ENCODE measurements at regions not wholly inside any gene's neighbourhood (a gene's known extent, or its start where the extent isn't known, plus 50 kb on each side); places are given as distances from the start of the nearest gene placed in this dataset.

DNA sequence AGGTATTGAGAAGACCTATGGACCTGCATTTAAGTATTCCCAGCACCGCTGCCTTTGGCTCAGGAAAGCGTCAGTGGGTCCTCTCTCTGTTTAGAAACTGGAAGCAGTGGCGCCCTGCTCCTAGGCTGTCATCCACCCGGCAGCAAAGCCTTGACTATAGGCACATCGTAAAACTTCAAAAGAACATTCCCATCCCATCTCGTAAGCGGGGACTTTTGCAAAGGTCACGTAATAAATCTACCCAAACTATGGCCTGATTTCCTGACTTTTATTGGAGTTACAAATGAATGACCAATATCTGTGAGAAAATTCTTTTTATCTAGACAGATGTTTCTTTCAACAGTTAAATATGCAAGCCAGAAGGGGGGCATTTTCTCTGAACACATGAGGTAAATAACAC, 115.8 kb upstream of the TCERG1L start:
- no peak overlapping the region for H3K4me3 ChIP-seq (ENCODE audit: low read length)
- H3K4me1 ChIP-seq (ENCODE audit: control insufficient read depth, low read length): no peaks in the 10 kb centered on the region
- H3K4me2 ChIP-seq (ENCODE audit: low read length): no peak overlapping the region
- TF ChIP-seq, protein P1, sequence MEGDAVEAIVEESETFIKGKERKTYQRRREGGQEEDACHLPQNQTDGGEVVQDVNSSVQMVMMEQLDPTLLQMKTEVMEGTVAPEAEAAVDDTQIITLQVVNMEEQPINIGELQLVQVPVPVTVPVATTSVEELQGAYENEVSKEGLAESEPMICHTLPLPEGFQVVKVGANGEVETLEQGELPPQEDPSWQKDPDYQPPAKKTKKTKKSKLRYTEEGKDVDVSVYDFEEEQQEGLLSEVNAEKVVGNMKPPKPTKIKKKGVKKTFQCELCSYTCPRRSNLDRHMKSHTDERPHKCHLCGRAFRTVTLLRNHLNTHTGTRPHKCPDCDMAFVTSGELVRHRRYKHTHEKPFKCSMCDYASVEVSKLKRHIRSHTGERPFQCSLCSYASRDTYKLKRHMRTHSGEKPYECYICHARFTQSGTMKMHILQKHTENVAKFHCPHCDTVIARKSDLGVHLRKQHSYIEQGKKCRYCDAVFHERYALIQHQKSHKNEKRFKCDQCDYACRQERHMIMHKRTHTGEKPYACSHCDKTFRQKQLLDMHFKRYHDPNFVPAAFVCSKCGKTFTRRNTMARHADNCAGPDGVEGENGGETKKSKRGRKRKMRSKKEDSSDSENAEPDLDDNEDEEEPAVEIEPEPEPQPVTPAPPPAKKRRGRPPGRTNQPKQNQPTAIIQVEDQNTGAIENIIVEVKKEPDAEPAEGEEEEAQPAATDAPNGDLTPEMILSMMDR (IDR thresholded peaks at IDR 0.05; ENCODE audit: low read depth, low read length, poor library complexity, severe bottlenecking): no peak
- TF ChIP-seq EZH2phosphoT487 (IDR thresholded peaks at IDR 0.05; ENCODE audit: borderline replicate concordance, low read length): no peak
- H3K27ac ChIP-seq (ENCODE audit: low read depth, low read length): no peak overlapping the region
- H4K20me1 ChIP-seq (ENCODE audit: control insufficient read depth, insufficient read depth, low read depth, low read length): no peaks in the 10 kb centered on the region
- no peaks in the 10 kb centered on the region for H3K9me3 ChIP-seq (ENCODE audit: control insufficient read depth, insufficient read depth, low read length)
- H3K27me3 ChIP-seq (ENCODE audit: control insufficient read depth, low read length): no peaks in the 10 kb centered on the region
- no peaks in the 10 kb centered on the region for H3K9me2 ChIP-seq (replicated peaks; ENCODE audit: control insufficient read depth, low read length)
- no peaks in the 10 kb centered on the region for H3K79me2 ChIP-seq (ENCODE audit: control insufficient read depth, low read length)
- H3K36me3 ChIP-seq (ENCODE audit: control insufficient read depth, low read length): no peaks in the 10 kb centered on the region
- H3F3A ChIP-seq (ENCODE audit: control insufficient read depth, insufficient read depth): no peaks in the 10 kb centered on the region

DNA sequence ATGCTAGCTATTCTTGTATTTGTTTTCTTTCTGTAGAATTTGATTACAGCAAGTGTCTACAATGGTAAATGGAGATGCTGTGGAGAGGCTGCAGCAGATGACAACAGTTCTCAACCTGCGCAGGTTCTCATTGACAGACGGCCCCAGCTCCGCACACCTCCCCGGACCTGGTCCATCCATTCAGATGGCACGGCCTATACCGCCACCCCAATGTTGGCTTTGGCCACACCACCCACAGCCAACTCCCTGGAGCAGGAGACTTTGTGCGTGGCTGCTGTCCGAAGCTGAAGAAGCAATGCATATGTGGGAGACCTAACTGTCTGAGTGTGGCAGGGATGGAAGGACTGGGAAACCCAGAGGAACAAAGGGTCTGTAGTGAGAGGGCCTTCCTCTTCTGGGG, 116.4 kb upstream of the TCERG1L start:
- H3K4me3 ChIP-seq (ENCODE audit: low read length): no peak overlapping the region
- H3K4me1 ChIP-seq (ENCODE audit: control insufficient read depth, low read length): no peaks in the 10 kb centered on the region
- H3K27me3 ChIP-seq (ENCODE audit: control insufficient read depth, low read length): no peaks in the 10 kb centered on the region
- TF ChIP-seq, protein P1 (IDR thresholded peaks at IDR 0.05; ENCODE audit: low read depth, low read length, poor library complexity, severe bottlenecking): no peak
- no peak for TF ChIP-seq EZH2phosphoT487 (IDR thresholded peaks at IDR 0.05; ENCODE audit: borderline replicate concordance, low read length)
- H3K9me2 ChIP-seq (replicated peaks; ENCODE audit: control insufficient read depth, low read length): no peaks in the 10 kb centered on the region
- no peaks in the 10 kb centered on the region for H3F3A ChIP-seq (ENCODE audit: control insufficient read depth, insufficient read depth)
- H3K27ac ChIP-seq (ENCODE audit: low read depth, low read length): no peak overlapping the region
- no peaks in the 10 kb centered on the region for H3K79me2 ChIP-seq (ENCODE audit: control insufficient read depth, low read length)
- H4K20me1 ChIP-seq (ENCODE audit: control insufficient read depth, insufficient read depth, low read depth, low read length): no peaks in the 10 kb centered on the region
- H3K4me2 ChIP-seq (ENCODE audit: low read length): no peak overlapping the region
- no peaks in the 10 kb centered on the region for H3K36me3 ChIP-seq (ENCODE audit: control insufficient read depth, low read length)
- no peaks in the 10 kb centered on the region for H3K9me3 ChIP-seq (ENCODE audit: control insufficient read depth, insufficient read depth, low read length)

DNA sequence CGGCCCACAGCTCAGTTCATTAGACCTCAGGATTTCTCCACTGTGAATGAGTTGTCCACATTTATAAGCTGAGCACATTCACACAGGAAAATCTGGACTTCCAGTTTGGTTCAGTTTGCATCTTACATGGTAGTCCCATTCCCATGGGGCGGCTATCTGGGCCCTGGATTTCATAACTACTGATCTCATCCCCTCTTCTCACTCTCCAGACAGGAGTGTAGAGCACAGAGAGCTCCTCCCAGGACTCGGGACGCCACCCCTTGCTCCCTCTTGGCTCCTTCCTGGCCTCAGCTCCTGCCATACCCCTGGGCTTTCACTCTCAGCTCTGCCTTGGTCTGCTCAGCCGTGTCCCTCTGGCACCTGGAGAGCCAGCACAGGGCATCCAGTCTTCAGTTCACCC, 117.6 kb upstream of the TCERG1L start:
- Histone ChIP-seq H3K79me2 (ENCODE audit: control insufficient read depth, low read length) (no peaks in the 10 kb centered on the region), H3K9me3 (ENCODE audit: control insufficient read depth, insufficient read depth, low read length) (no peaks in the 10 kb centered on the region), H3K4me2 (ENCODE audit: low read length) (no peak overlapping the region), H3K4me3 (ENCODE audit: low read length) (no peak overlapping the region), H3K9me2 (replicated peaks; ENCODE audit: control insufficient read depth, low read length) (no peaks in the 10 kb centered on the region), H4K20me1 (ENCODE audit: control insufficient read depth, insufficient read depth, low read depth, low read length) (no peaks in the 10 kb centered on the region), H3F3A (ENCODE audit: control insufficient read depth, insufficient read depth) (no peaks in the 10 kb centered on the region), H3K27ac (ENCODE audit: low read depth, low read length) (no peak overlapping the region), H3K27me3 (ENCODE audit: control insufficient read depth, low read length) (no peaks in the 10 kb centered on the region), H3K36me3 (ENCODE audit: control insufficient read depth, low read length) (no peaks in the 10 kb centered on the region), H3K4me1 (ENCODE audit: control insufficient read depth, low read length) (no peaks in the 10 kb centered on the region)
- TF ChIP-seq EZH2phosphoT487 (IDR thresholded peaks at IDR 0.05; ENCODE audit: borderline replicate concordance, low read length): no peak
- TF ChIP-seq, protein P1 (IDR thresholded peaks at IDR 0.05; ENCODE audit: low read depth, low read length, poor library complexity, severe bottlenecking): no peak

DNA sequence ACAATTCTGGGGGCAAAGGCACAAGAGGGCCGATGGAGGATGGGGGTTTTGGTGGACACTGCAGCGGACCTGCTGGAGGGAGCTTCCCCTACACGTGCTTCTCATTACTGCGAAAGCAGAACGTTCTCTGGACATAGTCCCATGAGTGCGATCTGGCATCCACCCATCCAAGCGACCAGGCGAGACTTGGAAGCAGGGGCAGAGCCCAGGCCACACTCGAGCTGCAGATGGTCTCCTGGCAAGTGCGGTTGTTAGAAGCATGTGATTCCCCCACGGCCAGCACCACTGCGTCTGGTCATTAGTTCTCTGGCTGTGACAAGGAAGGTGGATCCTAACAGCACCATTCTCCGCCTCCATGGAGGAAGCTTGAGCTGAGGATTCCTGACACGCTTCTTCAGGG, 118.4 kb upstream of the TCERG1L start:
- no peak overlapping the region for H3K27ac ChIP-seq (ENCODE audit: low read depth, low read length)
- H4K20me1 ChIP-seq (ENCODE audit: control insufficient read depth, insufficient read depth, low read depth, low read length): no peaks in the 10 kb centered on the region
- no peaks in the 10 kb centered on the region for H3K27me3 ChIP-seq (ENCODE audit: control insufficient read depth, low read length)
- no peaks in the 10 kb centered on the region for H3K9me2 ChIP-seq (replicated peaks; ENCODE audit: control insufficient read depth, low read length)
- H3K4me1 ChIP-seq (ENCODE audit: control insufficient read depth, low read length): no peaks in the 10 kb centered on the region
- H3K9me3 ChIP-seq (ENCODE audit: control insufficient read depth, insufficient read depth, low read length): no peaks in the 10 kb centered on the region
- no peak overlapping the region for H3K4me2 ChIP-seq (ENCODE audit: low read length)
- no peak overlapping the region for H3K4me3 ChIP-seq (ENCODE audit: low read length)
- H3K36me3 ChIP-seq (ENCODE audit: control insufficient read depth, low read length): no peaks in the 10 kb centered on the region
- H3F3A ChIP-seq (ENCODE audit: control insufficient read depth, insufficient read depth): no peaks in the 10 kb centered on the region
- no peaks in the 10 kb centered on the region for H3K79me2 ChIP-seq (ENCODE audit: control insufficient read depth, low read length)
- no peak for TF ChIP-seq EZH2phosphoT487 (IDR thresholded peaks at IDR 0.05; ENCODE audit: borderline replicate concordance, low read length)
- TF ChIP-seq, protein P1 (IDR thresholded peaks at IDR 0.05; ENCODE audit: low read depth, low read length, poor library complexity, severe bottlenecking): no peak

All from DOHH2 (cell line).